ENCODE measurements at regions not wholly inside any gene's neighbourhood (a gene's known extent, or its start where the extent isn't known, plus 50 kb on each side); places are given as distances from the start of the nearest gene placed in this dataset.
"Not testable (repeated sequence)": the region's sequence is repeated elsewhere in the genome, so short reads cannot be mapped to it uniquely, and the experiment has no call there.

GRCh38 chr4:123163501-123163900 lies 233.1 kb upstream of the SPRY1 start:
- DNase-seq, result no peak

GRCh38 chr4:123166023-123166422 lies 230.6 kb upstream of the SPRY1 start:
- no peak for DNase-seq

GRCh38 chr4:123167931-123168330 lies 228.7 kb upstream of the SPRY1 start:
- DNase-seq, result no peak

- no peak for DNase-seq
Measured at GRCh38 chr4:123168812-123169211, 227.8 kb upstream of the SPRY1 start.

GRCh38 chr4:123170843-123171242 lies 225.8 kb upstream of the SPRY1 start:
- DNase-seq, result no peak

- no peak for DNase-seq
Measured at GRCh38 chr4:123176605-123177004, 220.0 kb upstream of the SPRY1 start.

- DNase-seq, result no peak
Measured at GRCh38 chr4:123182289-123182688, 214.3 kb upstream of the SPRY1 start.

- DNase-seq, result no peak
Measured at GRCh38 chr4:123183308-123183707, 213.3 kb upstream of the SPRY1 start.

GRCh38 chr4:123183754-123184153 lies 212.8 kb upstream of the SPRY1 start:
- not testable (repeated sequence) for DNase-seq

- no peak for DNase-seq
Measured at GRCh38 chr4:123186731-123187130, 209.9 kb upstream of the SPRY1 start.

- DNase-seq, result no peak
Measured at GRCh38 chr4:123190176-123190575, 206.4 kb upstream of the SPRY1 start.

- DNase-seq, result no peak
Measured at GRCh38 chr4:123191728-123192127, 204.9 kb upstream of the SPRY1 start.

GRCh38 chr4:123193802-123194367 lies 202.7 kb upstream of the SPRY1 start:
- no peak for DNase-seq

GRCh38 chr4:123198706-123199105 lies 197.9 kb upstream of the SPRY1 start:
- DNase-seq, result no peak

GRCh38 chr4:123200051-123200940 lies 196.3 kb upstream of the SPRY1 start:
- no peak for DNase-seq

- DNase-seq, result no peak
Measured at GRCh38 chr4:123204737-123205136, 191.9 kb upstream of the SPRY1 start.

- DNase-seq, result no peak
Measured at GRCh38 chr4:123206016-123206415, 190.6 kb upstream of the SPRY1 start.

GRCh38 chr4:123209436-123209835 lies 187.2 kb upstream of the SPRY1 start:
- no peak for DNase-seq

GRCh38 chr4:123215536-123215935 lies 181.1 kb upstream of the SPRY1 start:
- DNase-seq, result no peak

- no peak for DNase-seq
Measured at GRCh38 chr4:123216543-123216942, 180.1 kb upstream of the SPRY1 start.

GRCh38 chr4:123216946-123217345 lies 179.6 kb upstream of the SPRY1 start:
- DNase-seq, result no peak

- DNase-seq, result no peak
Measured at GRCh38 chr4:123217664-123218063, 178.9 kb upstream of the SPRY1 start.

GRCh38 chr4:123218981-123219380 lies 177.6 kb upstream of the SPRY1 start:
- no peak for DNase-seq

- no peak for DNase-seq
Measured at GRCh38 chr4:123229286-123229685, 167.3 kb upstream of the SPRY1 start.

GRCh38 chr4:123230061-123230460 lies 166.5 kb upstream of the SPRY1 start:
- DNase-seq, result no peak

Data from activated CD8-positive, alpha-beta memory T cell treated with anti-CD3 and anti-CD28 coated beads, Interleukin-2, amount 50 U/mL, for 4 hours (primary cell).